ENCODE measurements at regions not wholly inside any gene's neighbourhood (a gene's known extent, or its start where the extent isn't known, plus 50 kb on each side); places are given as distances from the start of the nearest gene placed in this dataset.

DNA sequence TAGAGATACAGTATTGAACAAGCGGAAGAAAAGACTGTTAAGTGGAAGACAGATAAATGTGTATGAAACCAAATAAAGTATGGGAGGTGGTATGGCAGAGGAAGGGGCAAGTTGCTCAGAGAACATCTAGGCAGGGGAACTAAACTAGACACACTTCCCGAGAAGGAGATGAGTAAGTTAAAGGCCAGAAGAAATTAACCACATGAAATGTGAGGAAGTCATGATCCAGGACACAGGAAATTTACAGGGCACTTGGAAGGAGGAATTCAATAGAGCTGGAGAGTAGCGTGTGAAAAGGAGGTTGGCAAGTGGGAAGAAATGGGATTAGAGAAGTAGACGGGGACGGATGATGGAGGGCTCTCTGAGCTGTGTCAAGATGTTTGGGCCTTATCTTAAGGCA, 208.8 kb downstream of the COG6 start:
- Mint-ChIP-seq H3K4me3 (ENCODE audit: low read depth) (no peak overlapping the region), H3K27me3 (peaks cover 19% of the 10 kb centered on the region), H3K36me3 (ENCODE audit: insufficient read depth) (no peaks in the 10 kb centered on the region), H3K4me1 (ENCODE audit: low read depth) (peaks cover 2% of the 10 kb centered on the region), H3K9me3 (ENCODE audit: low read depth) (peaks cover 3% of the 10 kb centered on the region), H3K27ac (no peak overlapping the region)
- TF ChIP-seq, protein P1, sequence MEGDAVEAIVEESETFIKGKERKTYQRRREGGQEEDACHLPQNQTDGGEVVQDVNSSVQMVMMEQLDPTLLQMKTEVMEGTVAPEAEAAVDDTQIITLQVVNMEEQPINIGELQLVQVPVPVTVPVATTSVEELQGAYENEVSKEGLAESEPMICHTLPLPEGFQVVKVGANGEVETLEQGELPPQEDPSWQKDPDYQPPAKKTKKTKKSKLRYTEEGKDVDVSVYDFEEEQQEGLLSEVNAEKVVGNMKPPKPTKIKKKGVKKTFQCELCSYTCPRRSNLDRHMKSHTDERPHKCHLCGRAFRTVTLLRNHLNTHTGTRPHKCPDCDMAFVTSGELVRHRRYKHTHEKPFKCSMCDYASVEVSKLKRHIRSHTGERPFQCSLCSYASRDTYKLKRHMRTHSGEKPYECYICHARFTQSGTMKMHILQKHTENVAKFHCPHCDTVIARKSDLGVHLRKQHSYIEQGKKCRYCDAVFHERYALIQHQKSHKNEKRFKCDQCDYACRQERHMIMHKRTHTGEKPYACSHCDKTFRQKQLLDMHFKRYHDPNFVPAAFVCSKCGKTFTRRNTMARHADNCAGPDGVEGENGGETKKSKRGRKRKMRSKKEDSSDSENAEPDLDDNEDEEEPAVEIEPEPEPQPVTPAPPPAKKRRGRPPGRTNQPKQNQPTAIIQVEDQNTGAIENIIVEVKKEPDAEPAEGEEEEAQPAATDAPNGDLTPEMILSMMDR (IDR thresholded peaks at IDR 0.05; ENCODE audit: unreplicated experiment) = no peak
- no peak for DNase-seq (ENCODE audit: low spot score, unreplicated experiment)

DNA sequence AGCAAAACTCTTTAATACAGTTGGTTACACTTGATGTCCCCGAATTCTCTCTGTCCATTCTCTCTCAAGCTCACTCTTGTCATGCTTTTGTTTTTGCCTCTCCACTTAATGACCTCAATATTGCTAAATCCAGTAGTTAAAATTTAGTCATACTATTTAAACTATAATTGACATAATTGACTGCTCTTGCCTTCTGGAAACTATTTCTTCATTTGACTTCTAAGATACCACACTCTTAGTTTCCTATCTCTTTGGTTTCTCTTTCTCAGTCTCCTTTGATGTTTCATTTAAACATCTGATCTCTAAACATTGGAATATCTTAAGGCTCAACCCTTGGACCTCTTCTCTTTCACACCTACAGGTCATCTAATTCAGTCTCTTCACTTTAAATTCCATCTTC, 211.3 kb downstream of the COG6 start:
- peaks cover 6% of the 10 kb centered on the region for H3K4me1 Mint-ChIP-seq (ENCODE audit: low read depth)
- no peaks in the 10 kb centered on the region for H3K36me3 Mint-ChIP-seq (ENCODE audit: insufficient read depth)
- no peak overlapping the region for H3K4me3 Mint-ChIP-seq (ENCODE audit: low read depth)
- peaks cover 3% of the 10 kb centered on the region for H3K9me3 Mint-ChIP-seq (ENCODE audit: low read depth)
- TF ChIP-seq, protein P1 (IDR thresholded peaks at IDR 0.05; ENCODE audit: unreplicated experiment) = no peak
- H3K27me3 Mint-ChIP-seq = peaks cover 13% of the 10 kb centered on the region
- no peak for DNase-seq (ENCODE audit: low spot score, unreplicated experiment)
- H3K27ac Mint-ChIP-seq = no peak overlapping the region

DNA sequence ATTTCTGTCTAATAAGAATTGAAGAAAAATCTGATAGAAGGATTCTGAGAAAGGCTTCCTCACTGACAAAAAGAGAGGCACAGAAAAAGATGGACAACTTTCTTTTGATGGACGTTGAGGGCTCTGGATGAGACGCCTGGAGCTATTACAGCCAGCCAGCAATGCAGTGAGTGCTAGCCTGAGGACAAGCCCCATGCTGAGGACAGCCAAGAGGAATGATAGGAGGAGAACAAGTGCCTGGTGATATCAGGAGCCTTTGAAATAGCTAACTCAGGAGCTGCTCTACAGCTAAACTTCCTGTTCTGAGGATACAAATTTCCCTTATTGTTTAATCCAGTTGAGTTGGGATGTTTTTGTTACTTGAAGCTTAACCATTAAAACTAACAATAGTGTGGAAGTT, 212.3 kb downstream of the COG6 start:
- H3K9me3 Mint-ChIP-seq (ENCODE audit: low read depth) = peaks cover 3% of the 10 kb centered on the region
- peaks cover 13% of the 10 kb centered on the region for H3K27me3 Mint-ChIP-seq
- no peak overlapping the region for H3K4me3 Mint-ChIP-seq (ENCODE audit: low read depth)
- no peak overlapping the region for H3K27ac Mint-ChIP-seq
- H3K36me3 Mint-ChIP-seq (ENCODE audit: insufficient read depth) = no peaks in the 10 kb centered on the region
- TF ChIP-seq, protein P1 (IDR thresholded peaks at IDR 0.05; ENCODE audit: unreplicated experiment) = no peak
- peaks cover 6% of the 10 kb centered on the region for H3K4me1 Mint-ChIP-seq (ENCODE audit: low read depth)
- no peak for DNase-seq (ENCODE audit: low spot score, unreplicated experiment)

DNA sequence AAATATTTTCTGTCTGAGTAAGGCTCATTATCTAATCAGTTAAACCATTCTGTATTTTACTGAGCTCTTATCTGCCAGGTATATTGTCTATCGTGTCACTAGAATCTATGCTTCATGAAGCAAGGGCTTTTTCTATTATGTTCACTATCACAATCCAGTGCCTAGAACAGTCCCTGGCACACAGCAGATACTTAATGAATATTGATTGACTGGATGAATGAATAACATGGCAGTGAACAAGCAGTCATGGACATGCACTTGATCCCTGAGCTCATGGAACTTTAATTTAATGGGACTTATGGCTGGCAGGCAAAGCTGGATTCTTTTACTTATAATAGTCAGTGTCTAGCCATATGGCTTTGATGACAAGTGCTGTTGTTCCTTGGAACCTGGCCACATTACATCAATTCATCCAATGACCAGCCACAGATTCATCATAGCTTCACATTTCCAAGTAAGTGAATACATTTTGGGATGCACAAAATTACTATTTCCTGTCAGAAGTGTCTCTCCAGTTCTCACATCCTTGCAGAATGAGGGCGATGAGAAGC, 214.8 kb downstream of the COG6 start:
- H3K4me1 Mint-ChIP-seq (ENCODE audit: low read depth) = peaks cover 6% of the 10 kb centered on the region
- no peak overlapping the region for H3K27ac Mint-ChIP-seq
- TF ChIP-seq, protein P1 (IDR thresholded peaks at IDR 0.05; ENCODE audit: unreplicated experiment) = no peak
- H3K4me3 Mint-ChIP-seq (ENCODE audit: low read depth) = no peak overlapping the region
- H3K27me3 Mint-ChIP-seq = peaks cover 19% of the 10 kb centered on the region
- no peaks in the 10 kb centered on the region for H3K36me3 Mint-ChIP-seq (ENCODE audit: insufficient read depth)
- peaks cover 3% of the 10 kb centered on the region for H3K9me3 Mint-ChIP-seq (ENCODE audit: low read depth)
- no peak for DNase-seq (ENCODE audit: low spot score, unreplicated experiment)

DNA sequence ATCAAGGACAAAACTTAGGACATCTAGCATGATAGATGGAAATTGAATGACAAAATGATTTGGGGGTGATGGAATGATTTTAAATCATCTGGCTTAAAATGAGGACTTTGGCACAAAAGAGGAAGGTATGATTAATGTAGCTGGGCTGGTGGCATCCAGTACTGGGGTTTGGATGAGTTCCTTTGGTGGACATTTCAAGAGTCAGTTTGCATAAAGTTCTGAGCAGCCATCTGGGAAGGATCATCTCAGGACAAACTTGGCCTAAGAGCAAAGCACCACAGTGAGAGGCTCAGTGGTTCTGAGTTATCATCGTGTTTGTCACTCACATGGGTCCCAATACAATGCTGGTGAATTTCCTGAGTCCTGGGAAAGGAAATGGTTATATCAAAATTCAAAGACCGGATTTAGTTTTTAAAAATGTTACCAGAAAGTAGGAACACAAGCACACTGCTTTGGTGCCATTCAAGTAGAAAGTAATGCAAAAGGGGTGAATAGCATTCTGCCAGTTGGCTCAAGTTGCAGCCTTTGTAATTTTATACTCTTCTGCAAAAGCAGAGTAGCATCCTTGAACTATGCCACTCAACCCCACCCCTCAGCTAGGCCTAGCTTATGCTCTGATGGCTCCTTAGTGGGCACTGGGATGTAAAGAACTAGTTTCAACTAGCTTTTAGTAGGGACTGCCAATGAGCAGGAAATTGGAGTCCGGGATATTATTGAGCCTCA, 219.0 kb downstream of the COG6 start:
- Mint-ChIP-seq H3K36me3 (ENCODE audit: insufficient read depth) (no peaks in the 10 kb centered on the region), H3K27ac (no peak overlapping the region), H3K4me3 (ENCODE audit: low read depth) (no peak overlapping the region), H3K27me3 (peaks cover 13% of the 10 kb centered on the region), H3K9me3 (ENCODE audit: low read depth) (no peaks in the 10 kb centered on the region), H3K4me1 (ENCODE audit: low read depth) (peaks cover 4% of the 10 kb centered on the region)
- no peak for DNase-seq (ENCODE audit: low spot score, unreplicated experiment)
- TF ChIP-seq, protein P1 (IDR thresholded peaks at IDR 0.05; ENCODE audit: unreplicated experiment) = no peak
